22Rv1 (cell line): ENCODE measurements at regions not wholly inside any gene's neighbourhood (a gene's known extent, or its start where the extent isn't known, plus 50 kb on each side); places are given as distances from the start of the nearest gene placed in this dataset.

Experiments used
- CTCF ChIP-seq: fragments of 450-650 bp; IDR thresholded peaks from 2 replicates; pipeline ENCODE4 v1.5.1; 2017; ENCODE audit warnings: mild to moderate bottlenecking
- ZFX ChIP-seq: fragments of 450-650 bp; IDR thresholded peaks from 2 replicates; pipeline ENCODE4 v1.6.1; 2017; ENCODE audit warnings: antibody characterized with exemption, borderline replicate concordance

DNA sequence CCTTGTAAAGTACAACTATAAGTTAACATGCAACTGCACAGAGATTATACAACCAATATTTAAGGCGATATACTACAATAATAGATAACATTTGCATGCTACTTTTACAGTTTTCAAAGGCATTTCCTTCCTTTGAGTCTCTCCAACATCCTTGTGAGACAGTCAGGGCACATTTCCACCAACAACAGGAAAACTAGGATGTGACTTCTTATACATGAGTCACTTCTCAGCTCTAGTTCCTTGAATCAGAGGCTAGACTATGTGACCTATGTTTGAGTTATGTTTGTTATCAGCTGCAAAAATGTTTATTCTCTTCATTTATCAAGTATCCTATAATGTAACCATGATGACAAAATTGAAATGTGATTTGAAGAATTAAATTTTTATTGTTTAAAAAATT, 51.7 kb upstream of the TFAP2D start:
- no peak for TF ChIP-seq CTCF
- no peak for TF ChIP-seq ZFX
